PC-9 (cell line): ENCODE measurements at regions not wholly inside any gene's neighbourhood (a gene's known extent, or its start where the extent isn't known, plus 50 kb on each side); places are given as distances from the start of the nearest gene placed in this dataset.

Source experiments
- EZH2 ChIP-seq: fragments of 200-600 bp; sonication (generic); IDR thresholded peaks from 2 replicates; pipeline ENCODE4 v1.8.0; 2017; ENCODE audit warnings: antibody characterized with exemption, low read depth
- TF ChIP-seq, protein P1 (sequence below): fragments of 200-600 bp; sonication (generic); conservative IDR thresholded peaks from 2 replicates; pipeline ENCODE4 v1.6.1; 2017; ENCODE audit warnings: mixed run types, antibody characterized with exemption, mild to moderate bottlenecking, moderate library complexity

DNA sequence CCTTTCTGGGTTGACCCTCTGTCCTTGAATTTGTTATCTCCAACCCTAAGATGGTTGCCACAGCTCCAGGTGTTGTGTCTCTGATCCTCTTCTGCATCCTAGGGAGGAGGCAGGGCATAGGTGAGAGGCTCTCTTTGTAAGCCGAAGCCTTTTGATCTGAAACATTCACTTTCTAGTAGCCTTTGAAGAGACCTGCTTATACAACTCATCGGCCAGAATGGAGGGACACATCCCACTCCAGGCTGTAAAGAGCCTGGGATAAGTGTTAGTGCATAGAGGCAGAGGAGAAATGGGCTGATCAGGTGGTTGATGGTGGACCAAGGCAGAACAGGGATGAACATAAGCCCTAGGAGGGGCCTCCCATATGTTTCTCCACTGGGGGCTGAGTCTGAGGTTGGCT lies 137.1 kb upstream of the KCNG1 start:
- TF ChIP-seq, protein P1, sequence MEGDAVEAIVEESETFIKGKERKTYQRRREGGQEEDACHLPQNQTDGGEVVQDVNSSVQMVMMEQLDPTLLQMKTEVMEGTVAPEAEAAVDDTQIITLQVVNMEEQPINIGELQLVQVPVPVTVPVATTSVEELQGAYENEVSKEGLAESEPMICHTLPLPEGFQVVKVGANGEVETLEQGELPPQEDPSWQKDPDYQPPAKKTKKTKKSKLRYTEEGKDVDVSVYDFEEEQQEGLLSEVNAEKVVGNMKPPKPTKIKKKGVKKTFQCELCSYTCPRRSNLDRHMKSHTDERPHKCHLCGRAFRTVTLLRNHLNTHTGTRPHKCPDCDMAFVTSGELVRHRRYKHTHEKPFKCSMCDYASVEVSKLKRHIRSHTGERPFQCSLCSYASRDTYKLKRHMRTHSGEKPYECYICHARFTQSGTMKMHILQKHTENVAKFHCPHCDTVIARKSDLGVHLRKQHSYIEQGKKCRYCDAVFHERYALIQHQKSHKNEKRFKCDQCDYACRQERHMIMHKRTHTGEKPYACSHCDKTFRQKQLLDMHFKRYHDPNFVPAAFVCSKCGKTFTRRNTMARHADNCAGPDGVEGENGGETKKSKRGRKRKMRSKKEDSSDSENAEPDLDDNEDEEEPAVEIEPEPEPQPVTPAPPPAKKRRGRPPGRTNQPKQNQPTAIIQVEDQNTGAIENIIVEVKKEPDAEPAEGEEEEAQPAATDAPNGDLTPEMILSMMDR, result no peak
- TF ChIP-seq EZH2, result no peak
